Smooth muscle cell (in vitro differentiated cells): ENCODE measurements at regions not wholly inside any gene's neighbourhood (a gene's known extent, or its start where the extent isn't known, plus 50 kb on each side); places are given as distances from the start of the nearest gene placed in this dataset.
"Not testable (repeated sequence)": the region's sequence is repeated elsewhere in the genome, so short reads cannot be mapped to it uniquely, and the experiment has no call there.

Experiments used
- DNase-seq: peaks from one replicate; lab custom pipeline; 2025; ENCODE audit not compliant: unreplicated experiment; lab: John Stamatoyannopoulos, UW
- H2AFZ ChIP-seq: fragments of 200-600 bp; sonication (generic); 2 replicates; pipeline ENCODE4 v1.6.0; 2016; ENCODE audit warnings: antibody characterized with exemption, low read depth, mild to moderate bottlenecking
- H3F3A ChIP-seq: fragments of 200-600 bp; sonication (generic); 2 replicates; pipeline ENCODE4 v1.6.0; 2017; ENCODE audit warnings: antibody characterized with exemption, low read depth
- H3K27ac ChIP-seq: fragments of 200-600 bp; sonication (generic); 2 replicates; pipeline ENCODE4 v1.5.1; 2016; ENCODE audit warnings: low read depth, mild to moderate bottlenecking
- H3K27me3 ChIP-seq: fragments of 200-600 bp; sonication (generic); 2 replicates; pipeline ENCODE4 v1.6.1; 2016; ENCODE audit warnings: low read depth, mild to moderate bottlenecking
- H3K36me3 ChIP-seq: fragments of 200-600 bp; sonication (generic); 2 replicates; pipeline ENCODE4 v1.5.1; 2016; ENCODE audit warnings: low read depth
- H3K4me1 ChIP-seq: fragments of 200-600 bp; sonication (generic); 2 replicates; pipeline ENCODE4 v1.5.1; 2016; ENCODE audit warnings: low read depth
- H3K4me2 ChIP-seq: fragments of 200-600 bp; sonication (generic); 2 replicates; pipeline ENCODE4 v1.6.0; 2016; ENCODE audit warnings: mild to moderate bottlenecking
- H3K4me3 ChIP-seq: fragments of 200-600 bp; sonication (generic); 2 replicates; pipeline ENCODE4 v1.5.1; 2016; ENCODE audit warnings: mild to moderate bottlenecking
- H3K79me2 ChIP-seq: fragments of 200-600 bp; sonication (generic); 2 replicates; pipeline ENCODE4 v1.6.0; 2016; ENCODE audit warnings: low read depth, mild to moderate bottlenecking
- H3K9ac ChIP-seq: fragments of 200-600 bp; sonication (generic); 2 replicates; pipeline ENCODE4 v1.6.0; 2016; ENCODE audit warnings: low read depth
- H3K9me3 ChIP-seq: fragments of 200-600 bp; sonication (generic); replicated peaks from 2 replicates; pipeline ENCODE4 v1.5.1; 2016; ENCODE audit warnings: low read depth
- H4K20me1 ChIP-seq: fragments of 200-600 bp; sonication (generic); 2 replicates; pipeline ENCODE4 v1.6.0; 2016; ENCODE audit warnings: low read depth
- WGBS: methylation state at CpG from one replicate; pipeline ENCODE4 v1.1.7; 2016; ENCODE audit warnings: low lambda C conversion rate; 5-methylcytosine and 5-hydroxymethylcytosine counted together
- TF ChIP-seq, protein P1 (sequence below): fragments of 200-600 bp; sonication (generic); IDR thresholded peaks from 2 replicates; pipeline ENCODE4 v1.5.1; 2017; ENCODE audit warnings: borderline replicate concordance, mild to moderate bottlenecking, antibody characterized with exemption; ENCODE audit not compliant: insufficient read depth, poor library complexity, severe bottlenecking

DNA sequence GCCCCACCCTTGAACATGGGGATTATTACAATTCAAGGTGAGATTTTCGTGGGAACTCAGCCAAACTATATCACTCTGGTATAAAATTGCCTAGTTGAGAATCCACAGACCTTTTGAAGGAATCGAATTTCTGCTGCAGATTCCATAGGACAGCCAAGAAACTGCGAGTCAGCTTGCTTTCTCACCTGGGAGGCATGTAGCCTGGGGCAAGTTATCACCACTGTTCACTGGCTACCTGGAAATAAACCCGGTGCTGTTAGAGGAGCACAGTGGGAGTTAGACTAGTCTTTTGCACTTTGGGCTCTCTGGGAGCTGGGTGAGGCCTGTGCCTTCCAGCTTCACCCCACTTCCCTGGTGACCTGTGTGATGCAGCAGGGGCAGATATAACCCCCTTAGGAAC is 1043.5 kb downstream of the TDRD15 start:
- Histone ChIP-seq H3K4me3 (no peak overlapping the region), H3K27me3 (no peaks in the 10 kb centered on the region), H3K27ac (no peak overlapping the region), H4K20me1 (no peaks in the 10 kb centered on the region), H3K4me1 (no peaks in the 10 kb centered on the region), H3K79me2 (no peaks in the 10 kb centered on the region), H2AFZ (no peak overlapping the region), H3K9me3 (no peaks in the 10 kb centered on the region), H3K4me2 (no peak overlapping the region), H3K36me3 (no peaks in the 10 kb centered on the region), H3K9ac (no peak overlapping the region), H3F3A (no peaks in the 10 kb centered on the region)
- WGBS: 74% methylated on average over 4 of the region's 4 CpGs
- TF ChIP-seq, protein P1, sequence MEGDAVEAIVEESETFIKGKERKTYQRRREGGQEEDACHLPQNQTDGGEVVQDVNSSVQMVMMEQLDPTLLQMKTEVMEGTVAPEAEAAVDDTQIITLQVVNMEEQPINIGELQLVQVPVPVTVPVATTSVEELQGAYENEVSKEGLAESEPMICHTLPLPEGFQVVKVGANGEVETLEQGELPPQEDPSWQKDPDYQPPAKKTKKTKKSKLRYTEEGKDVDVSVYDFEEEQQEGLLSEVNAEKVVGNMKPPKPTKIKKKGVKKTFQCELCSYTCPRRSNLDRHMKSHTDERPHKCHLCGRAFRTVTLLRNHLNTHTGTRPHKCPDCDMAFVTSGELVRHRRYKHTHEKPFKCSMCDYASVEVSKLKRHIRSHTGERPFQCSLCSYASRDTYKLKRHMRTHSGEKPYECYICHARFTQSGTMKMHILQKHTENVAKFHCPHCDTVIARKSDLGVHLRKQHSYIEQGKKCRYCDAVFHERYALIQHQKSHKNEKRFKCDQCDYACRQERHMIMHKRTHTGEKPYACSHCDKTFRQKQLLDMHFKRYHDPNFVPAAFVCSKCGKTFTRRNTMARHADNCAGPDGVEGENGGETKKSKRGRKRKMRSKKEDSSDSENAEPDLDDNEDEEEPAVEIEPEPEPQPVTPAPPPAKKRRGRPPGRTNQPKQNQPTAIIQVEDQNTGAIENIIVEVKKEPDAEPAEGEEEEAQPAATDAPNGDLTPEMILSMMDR: no peak
- no peak for DNase-seq

DNA sequence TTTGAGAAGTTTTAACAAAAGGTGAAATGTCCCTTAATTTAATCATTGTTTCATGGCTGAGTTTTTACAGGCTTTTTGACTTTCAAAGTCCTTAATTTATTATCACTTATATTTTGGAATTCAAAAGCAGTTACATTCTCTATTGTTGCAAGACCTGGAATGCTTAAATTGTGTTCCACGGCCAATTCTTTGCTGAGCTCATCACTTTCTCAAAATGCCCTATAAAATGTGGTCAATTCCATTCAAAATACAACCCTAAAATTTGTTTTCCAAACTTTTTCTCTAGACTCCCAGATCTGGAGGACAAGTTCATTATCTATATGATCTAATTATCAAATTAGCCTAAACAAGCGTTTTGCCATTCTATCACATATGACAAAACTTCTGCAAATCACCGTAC is 1051.2 kb downstream of the TDRD15 start:
- 91% methylated on average over 3 of the region's 3 CpGs for WGBS
- H2AFZ ChIP-seq: no peak overlapping the region
- H3K4me1 ChIP-seq: no peaks in the 10 kb centered on the region
- TF ChIP-seq, protein P1: no peak
- H4K20me1 ChIP-seq: no peaks in the 10 kb centered on the region
- no peaks in the 10 kb centered on the region for H3K79me2 ChIP-seq
- H3K4me3 ChIP-seq: no peak overlapping the region
- DNase-seq: no peak
- H3K27ac ChIP-seq: no peak overlapping the region
- no peaks in the 10 kb centered on the region for H3F3A ChIP-seq
- no peak overlapping the region for H3K4me2 ChIP-seq
- no peaks in the 10 kb centered on the region for H3K36me3 ChIP-seq
- no peaks in the 10 kb centered on the region for H3K27me3 ChIP-seq
- H3K9ac ChIP-seq: no peak overlapping the region
- H3K9me3 ChIP-seq: no peaks in the 10 kb centered on the region

DNA sequence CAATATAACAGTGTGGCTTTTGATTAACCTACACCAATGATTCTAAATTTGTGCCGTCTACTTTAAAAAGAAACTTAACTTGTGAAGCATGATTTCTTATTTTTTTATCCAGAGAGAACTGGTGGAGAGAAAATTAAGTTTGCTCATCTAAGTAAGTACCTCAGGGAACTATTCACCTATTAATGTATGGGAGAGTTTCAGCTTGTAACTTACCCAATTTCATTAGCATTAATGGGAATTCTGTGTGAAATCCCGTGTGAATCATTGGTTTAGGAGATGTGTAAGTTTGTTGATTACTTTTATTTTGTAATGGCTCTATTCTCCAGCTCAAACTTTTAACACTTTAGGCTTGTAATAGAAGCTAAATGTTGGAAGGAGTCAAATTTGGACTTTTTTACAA is 1061.5 kb downstream of the TDRD15 start:
- WGBS: 93% methylated on average over 2 of the region's 2 CpGs
- H3K9ac ChIP-seq: no peak overlapping the region
- TF ChIP-seq, protein P1: no peak

DNA sequence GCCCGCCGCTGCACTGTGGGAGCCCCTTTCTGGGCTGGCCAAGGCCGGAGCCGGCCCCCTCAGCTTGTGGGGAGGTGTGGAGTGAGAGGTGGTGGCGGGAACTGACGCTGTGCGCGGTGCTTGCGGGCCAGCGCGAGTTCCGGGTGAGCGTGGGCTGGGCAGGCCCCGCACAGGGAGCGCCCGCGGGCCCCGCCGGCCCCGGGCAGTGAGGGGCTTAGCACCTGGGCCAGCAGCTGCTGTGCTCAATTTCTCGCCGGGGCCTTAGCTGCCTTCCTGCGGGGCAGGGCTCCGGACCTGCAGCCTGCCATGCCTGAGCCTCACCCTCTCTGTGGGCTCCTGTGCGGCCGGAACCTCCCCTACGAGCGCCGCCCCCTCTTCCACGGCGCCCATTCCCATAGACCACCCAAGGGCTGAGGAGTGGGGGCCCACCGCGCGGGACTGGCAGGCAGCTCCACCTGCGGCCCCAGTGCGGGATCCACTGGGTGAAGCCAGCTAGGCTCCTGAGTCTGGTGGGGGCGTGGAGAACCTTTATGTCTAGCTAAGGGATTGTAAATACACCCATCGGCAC is 1062.6 kb downstream of the TDRD15 start:
- not testable (repeated sequence) for H2AFZ ChIP-seq, H4K20me1 ChIP-seq, H3K4me2 ChIP-seq, H3K27me3 ChIP-seq, H3K4me3 ChIP-seq, H3K36me3 ChIP-seq, H3K79me2 ChIP-seq, H3K9ac ChIP-seq, H3K9me3 ChIP-seq, DNase-seq, H3K27ac ChIP-seq, H3F3A ChIP-seq, H3K4me1 ChIP-seq
- 98% methylated on average over 36 of the region's 38 CpGs for WGBS

More for the DNA sequence above, 1061.5 kb downstream of the TDRD15 start:
- Histone ChIP-seq H3K4me1 (no peaks in the 10 kb centered on the region), H3K27ac (no peak overlapping the region), H3K79me2 (no peaks in the 10 kb centered on the region), H3K4me3 (no peak overlapping the region), H4K20me1 (no peaks in the 10 kb centered on the region), H3K27me3 (no peaks in the 10 kb centered on the region), H3K4me2 (no peak overlapping the region), H3K36me3 (no peaks in the 10 kb centered on the region), H3F3A (no peaks in the 10 kb centered on the region), H2AFZ (no peak overlapping the region), H3K9me3 (no peaks in the 10 kb centered on the region)
- DNase-seq: no peak
